HEK293T (cell line): ENCODE measurements at regions not wholly inside any gene's neighbourhood (a gene's known extent, or its start where the extent isn't known, plus 50 kb on each side); places are given as distances from the start of the nearest gene placed in this dataset.

Source experiments
- ARNT ChIP-seq: fragments of 450-650 bp; IDR thresholded peaks from 2 replicates; pipeline ENCODE4 v1.6.1; 2017; ENCODE audit warnings: mild to moderate bottlenecking
- SP1 ChIP-seq: fragments of 450-650 bp; IDR thresholded peaks from 2 replicates; pipeline ENCODE4 v1.6.1; 2017
- ZNF384 ChIP-seq: fragments of 450-650 bp; IDR thresholded peaks from 2 replicates; pipeline ENCODE4 v1.6.1; 2016
- TF ChIP-seq, protein P1 (sequence below): fragments of 450-650 bp; IDR thresholded peaks from 2 replicates; pipeline ENCODE4 v1.6.1; 2016

DNA sequence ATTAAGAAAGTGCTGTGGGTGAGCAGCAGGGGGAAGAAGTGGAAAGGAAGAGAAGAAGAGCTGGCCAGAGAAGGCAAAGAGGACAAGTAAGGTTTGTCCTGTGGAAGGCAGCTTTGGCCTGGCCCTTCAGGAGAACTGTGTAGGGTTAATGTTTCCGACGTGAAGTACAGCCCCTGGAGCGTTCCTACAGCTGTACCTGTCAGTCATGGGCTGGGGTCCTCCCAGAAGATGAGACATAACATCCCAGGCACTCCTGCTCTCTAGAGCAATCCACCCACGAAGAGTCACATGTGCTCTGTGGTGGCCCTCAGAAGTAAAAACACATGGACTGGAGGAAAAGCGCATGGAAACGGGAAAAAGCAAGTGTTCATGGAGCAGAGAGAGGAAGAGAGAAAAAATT lies 237.4 kb downstream of the CAAP1 start:
- TF ChIP-seq ZNF384 (no peak), ARNT (no peak), SP1 (no peak)
- TF ChIP-seq, protein P1, sequence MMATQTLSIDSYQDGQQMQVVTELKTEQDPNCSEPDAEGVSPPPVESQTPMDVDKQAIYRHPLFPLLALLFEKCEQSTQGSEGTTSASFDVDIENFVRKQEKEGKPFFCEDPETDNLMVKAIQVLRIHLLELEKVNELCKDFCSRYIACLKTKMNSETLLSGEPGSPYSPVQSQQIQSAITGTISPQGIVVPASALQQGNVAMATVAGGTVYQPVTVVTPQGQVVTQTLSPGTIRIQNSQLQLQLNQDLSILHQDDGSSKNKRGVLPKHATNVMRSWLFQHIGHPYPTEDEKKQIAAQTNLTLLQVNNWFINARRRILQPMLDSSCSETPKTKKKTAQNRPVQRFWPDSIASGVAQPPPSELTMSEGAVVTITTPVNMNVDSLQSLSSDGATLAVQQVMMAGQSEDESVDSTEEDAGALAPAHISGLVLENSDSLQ, result no peak
